ENCODE measurements at regions not wholly inside any gene's neighbourhood (a gene's known extent, or its start where the extent isn't known, plus 50 kb on each side); places are given as distances from the start of the nearest gene placed in this dataset.
"Not testable (repeated sequence)": the region's sequence is repeated elsewhere in the genome, so short reads cannot be mapped to it uniquely, and the experiment has no call there.

DNA sequence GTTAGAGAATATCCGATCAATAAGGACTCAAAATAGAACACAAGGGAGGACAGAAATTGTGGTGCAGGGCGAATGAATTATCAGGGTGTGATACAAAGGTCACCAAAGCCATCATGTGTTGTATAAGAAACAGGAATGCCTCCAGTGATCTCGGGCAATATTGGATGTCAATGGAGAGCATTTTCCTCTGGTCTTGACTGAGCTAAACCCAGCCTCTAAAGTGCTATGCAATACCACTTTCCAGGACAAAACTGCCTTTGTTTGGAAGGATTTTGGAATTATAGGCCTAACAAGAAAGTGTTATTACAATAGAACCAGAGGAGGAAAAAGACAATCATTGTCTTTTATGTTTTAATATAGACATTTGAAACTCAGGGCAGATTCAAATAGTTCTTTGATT lies 281.7 kb downstream of the CHM start:
- Histone ChIP-seq H3K9me3 (replicated peaks in 1 of 2; ENCODE audit: control insufficient read depth in 1 of 2, insufficient read depth in 1 of 2, low read length in 2 of 2) (peaks cover 0 to 2% of the 10 kb centered on the region in 2 donors), H3K4me2 (replicated peaks; ENCODE audit: extremely low read depth, low read length, poor library complexity, severe bottlenecking) (no peak overlapping the region), H3K27ac (ENCODE audit: low read depth in 1 of 2, low read length in 2 of 2) (no peak overlapping the region), H2AFZ (ENCODE audit: insufficient read depth, low read depth, low read length, poor library complexity, severe bottlenecking) (no peak overlapping the region), H3K27me3 (ENCODE audit: control insufficient read depth in 2 of 2, insufficient read depth in 2 of 2, low read length in 2 of 2) (no peaks in the 10 kb centered on the region), H3K4me1 (ENCODE audit: control insufficient read depth in 1 of 2, insufficient read depth in 2 of 2, low read length in 2 of 2) (no peaks in the 10 kb centered on the region), H4K20me1 (ENCODE audit: insufficient read depth, low read length) (no peaks in the 10 kb centered on the region), H3K9ac (ENCODE audit: insufficient read depth, low read length, poor library complexity, severe bottlenecking) (no peak overlapping the region), H3K36me3 (replicated peaks in 1 of 2; ENCODE audit: control insufficient read depth in 1 of 2, insufficient read depth in 2 of 2, low read length in 2 of 2) (no peaks in the 10 kb centered on the region), H3K4me3 (replicated peaks in 1 of 3; ENCODE audit: low read depth in 2 of 3, low read length in 3 of 3) (no peak overlapping the region), H3K79me2 (ENCODE audit: insufficient read depth, low read length) (no peaks in the 10 kb centered on the region)
- H3K4me3 Mint-ChIP-seq, result no peak overlapping the region
- intact Hi-C loops (cut with micrococcal nuclease), result no loop called here
- H3K27ac Mint-ChIP-seq, result no peak overlapping the region
- DNase-seq, result no peak
- no peaks in the 10 kb centered on the region for H3K36me3 Mint-ChIP-seq
- no CpG with 5 or more reads among the region's 3 CpGs for WGBS (ENCODE audit: insufficient coverage)
- H3K9me3 Mint-ChIP-seq, result peaks cover 0 to 6% (median 2%) of the 10 kb centered on the region in 7 donors
- H3K27me3 Mint-ChIP-seq (ENCODE audit: low read depth in 3 of 3), result no peaks in the 10 kb centered on the region
- no peak for TF ChIP-seq CTCF (IDR thresholded peaks at IDR 0.05)
- H3K4me1 Mint-ChIP-seq, result no peaks in the 10 kb centered on the region

- WGBS (ENCODE audit: insufficient coverage), result no CpG with 5 or more reads among the region's 2 CpGs
- H3K4me3 ChIP-seq (replicated peaks in 1 of 3; ENCODE audit: low read depth in 2 of 3, low read length in 3 of 3); H3K27me3 Mint-ChIP-seq (ENCODE audit: low read depth in 3 of 3); H3K27ac Mint-ChIP-seq; H3K4me1 Mint-ChIP-seq; DNase-seq; H3K9me3 Mint-ChIP-seq; H3K9ac ChIP-seq (ENCODE audit: insufficient read depth, low read length, poor library complexity, severe bottlenecking); H3K27ac ChIP-seq (ENCODE audit: low read depth in 1 of 2, low read length in 2 of 2); H3K4me3 Mint-ChIP-seq; H3K36me3 Mint-ChIP-seq; intact Hi-C loops (cut with micrococcal nuclease); H4K20me1 ChIP-seq (ENCODE audit: insufficient read depth, low read length); H3K27me3 ChIP-seq (ENCODE audit: control insufficient read depth in 2 of 2, insufficient read depth in 2 of 2, low read length in 2 of 2); H3K79me2 ChIP-seq (ENCODE audit: insufficient read depth, low read length); H3K9me3 ChIP-seq (replicated peaks in 1 of 2; ENCODE audit: control insufficient read depth in 1 of 2, insufficient read depth in 1 of 2, low read length in 2 of 2); H3K4me2 ChIP-seq (replicated peaks; ENCODE audit: extremely low read depth, low read length, poor library complexity, severe bottlenecking); H2AFZ ChIP-seq (ENCODE audit: insufficient read depth, low read depth, low read length, poor library complexity, severe bottlenecking); H3K36me3 ChIP-seq (replicated peaks in 1 of 2; ENCODE audit: control insufficient read depth in 1 of 2, insufficient read depth in 2 of 2, low read length in 2 of 2); H3K4me1 ChIP-seq (ENCODE audit: control insufficient read depth in 1 of 2, insufficient read depth in 2 of 2, low read length in 2 of 2): not testable (repeated sequence)
Measured at GRCh38 chrX:85723025-85723424, 324.3 kb downstream of the CHM start.

- H3K36me3 ChIP-seq (replicated peaks in 1 of 2; ENCODE audit: control insufficient read depth in 1 of 2, insufficient read depth in 2 of 2, low read length in 2 of 2); H3K27me3 ChIP-seq (ENCODE audit: control insufficient read depth in 2 of 2, insufficient read depth in 2 of 2, low read length in 2 of 2); H3K27ac Mint-ChIP-seq; H2AFZ ChIP-seq (ENCODE audit: insufficient read depth, low read depth, low read length, poor library complexity, severe bottlenecking); H3K4me1 ChIP-seq (ENCODE audit: control insufficient read depth in 1 of 2, insufficient read depth in 2 of 2, low read length in 2 of 2); H4K20me1 ChIP-seq (ENCODE audit: insufficient read depth, low read length); H3K9me3 Mint-ChIP-seq; H3K79me2 ChIP-seq (ENCODE audit: insufficient read depth, low read length); H3K36me3 Mint-ChIP-seq; intact Hi-C loops (cut with micrococcal nuclease); H3K27ac ChIP-seq (ENCODE audit: low read depth in 1 of 2, low read length in 2 of 2); H3K4me1 Mint-ChIP-seq; H3K9ac ChIP-seq (ENCODE audit: insufficient read depth, low read length, poor library complexity, severe bottlenecking); H3K27me3 Mint-ChIP-seq (ENCODE audit: low read depth in 3 of 3); H3K4me3 Mint-ChIP-seq; H3K4me3 ChIP-seq (replicated peaks in 1 of 3; ENCODE audit: low read depth in 2 of 3, low read length in 3 of 3); DNase-seq; H3K4me2 ChIP-seq (replicated peaks; ENCODE audit: extremely low read depth, low read length, poor library complexity, severe bottlenecking): not testable (repeated sequence)
- no CpG with 5 or more reads among the region's 1 CpG for WGBS (ENCODE audit: insufficient coverage)
- peaks cover 10 to 12% of the 10 kb centered on the region in 2 donors for H3K9me3 ChIP-seq (replicated peaks in 1 of 2; ENCODE audit: control insufficient read depth in 1 of 2, insufficient read depth in 1 of 2, low read length in 2 of 2)
Measured at GRCh38 chrX:85703233-85703632, 323.8 kb upstream of the POF1B start.
